ENCODE measurements at regions not wholly inside any gene's neighbourhood (a gene's known extent, or its start where the extent isn't known, plus 50 kb on each side); places are given as distances from the start of the nearest gene placed in this dataset.

GRCh38 chr3:17836919-17837318, 94.5 kb upstream of the TBC1D5 start:
- Mint-ChIP-seq H3K9me3 (no peaks in the 10 kb centered on the region), H3K4me1 (peaks cover 3% of the 10 kb centered on the region), H3K27me3 (ENCODE audit: low read depth) (no peaks in the 10 kb centered on the region), H3K27ac (ENCODE audit: unreplicated experiment) (no peak overlapping the region), H3K36me3 (ENCODE audit: low read depth) (no peaks in the 10 kb centered on the region), H3K4me3 (no peak overlapping the region)
- DNase-seq (ENCODE audit: low read depth, low spot score), result no peak
- TF ChIP-seq, protein P1, sequence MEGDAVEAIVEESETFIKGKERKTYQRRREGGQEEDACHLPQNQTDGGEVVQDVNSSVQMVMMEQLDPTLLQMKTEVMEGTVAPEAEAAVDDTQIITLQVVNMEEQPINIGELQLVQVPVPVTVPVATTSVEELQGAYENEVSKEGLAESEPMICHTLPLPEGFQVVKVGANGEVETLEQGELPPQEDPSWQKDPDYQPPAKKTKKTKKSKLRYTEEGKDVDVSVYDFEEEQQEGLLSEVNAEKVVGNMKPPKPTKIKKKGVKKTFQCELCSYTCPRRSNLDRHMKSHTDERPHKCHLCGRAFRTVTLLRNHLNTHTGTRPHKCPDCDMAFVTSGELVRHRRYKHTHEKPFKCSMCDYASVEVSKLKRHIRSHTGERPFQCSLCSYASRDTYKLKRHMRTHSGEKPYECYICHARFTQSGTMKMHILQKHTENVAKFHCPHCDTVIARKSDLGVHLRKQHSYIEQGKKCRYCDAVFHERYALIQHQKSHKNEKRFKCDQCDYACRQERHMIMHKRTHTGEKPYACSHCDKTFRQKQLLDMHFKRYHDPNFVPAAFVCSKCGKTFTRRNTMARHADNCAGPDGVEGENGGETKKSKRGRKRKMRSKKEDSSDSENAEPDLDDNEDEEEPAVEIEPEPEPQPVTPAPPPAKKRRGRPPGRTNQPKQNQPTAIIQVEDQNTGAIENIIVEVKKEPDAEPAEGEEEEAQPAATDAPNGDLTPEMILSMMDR (conservative IDR thresholded peaks at IDR 0.05), result no peak

- no peak for DNase-seq (ENCODE audit: low read depth, low spot score)
- TF ChIP-seq, protein P1 (conservative IDR thresholded peaks at IDR 0.05), result no peak
- no peaks in the 10 kb centered on the region for H3K36me3 Mint-ChIP-seq (ENCODE audit: low read depth)
- no peaks in the 10 kb centered on the region for H3K4me1 Mint-ChIP-seq
- no peaks in the 10 kb centered on the region for H3K27me3 Mint-ChIP-seq (ENCODE audit: low read depth)
- no peak overlapping the region for H3K4me3 Mint-ChIP-seq
- no peaks in the 10 kb centered on the region for H3K9me3 Mint-ChIP-seq
- no peak overlapping the region for H3K27ac Mint-ChIP-seq (ENCODE audit: unreplicated experiment)
Measured at GRCh38 chr3:17836092-17836491, 93.7 kb upstream of the TBC1D5 start.

DNA sequence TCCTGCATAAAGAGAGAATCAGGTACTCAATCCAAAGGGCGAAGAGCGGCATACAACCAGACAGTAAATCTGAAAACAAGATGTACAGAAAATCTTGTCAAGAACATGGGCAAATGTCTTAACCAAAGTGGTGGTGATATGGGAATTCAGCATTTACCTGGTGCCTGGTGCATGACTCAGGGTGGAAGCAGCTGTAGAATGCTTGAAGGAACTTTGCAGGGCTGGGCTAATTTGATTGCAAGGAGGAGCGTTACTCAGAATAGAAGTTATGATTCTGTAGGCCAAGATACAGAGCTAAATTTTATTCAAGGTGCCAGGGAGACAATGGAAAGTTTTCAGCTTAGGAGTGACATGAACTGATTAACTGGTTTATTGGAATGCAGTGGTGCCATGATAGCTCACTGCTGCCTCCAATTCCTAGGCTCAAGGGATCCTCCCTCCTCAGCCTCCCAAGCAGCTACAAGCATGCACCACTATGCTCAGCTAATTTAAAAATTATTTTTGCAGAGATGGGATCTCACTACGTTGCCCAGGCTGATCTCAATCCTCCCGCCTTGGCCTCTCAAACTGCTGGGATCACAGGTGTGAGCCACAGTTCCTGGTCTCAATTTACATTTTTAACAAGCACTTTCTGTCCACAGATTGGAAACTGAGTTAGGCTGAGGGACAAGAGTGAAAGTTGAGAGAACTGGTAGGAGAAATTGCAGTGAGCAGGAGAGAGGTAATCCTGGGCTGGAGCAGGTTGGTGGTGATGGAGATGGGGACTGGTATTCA, 91.5 kb upstream of the TBC1D5 start:
- Mint-ChIP-seq H3K27ac (ENCODE audit: unreplicated experiment) (no peak overlapping the region), H3K4me1 (no peaks in the 10 kb centered on the region), H3K36me3 (ENCODE audit: low read depth) (no peaks in the 10 kb centered on the region), H3K27me3 (ENCODE audit: low read depth) (no peaks in the 10 kb centered on the region), H3K9me3 (no peaks in the 10 kb centered on the region), H3K4me3 (no peak overlapping the region)
- DNase-seq (ENCODE audit: low read depth, low spot score), result no peak
- TF ChIP-seq, protein P1 (conservative IDR thresholded peaks at IDR 0.05), result no peak

GRCh38 chr3:17832016-17832415, 89.6 kb upstream of the TBC1D5 start:
- no peaks in the 10 kb centered on the region for H3K27me3 Mint-ChIP-seq (ENCODE audit: low read depth)
- no peaks in the 10 kb centered on the region for H3K9me3 Mint-ChIP-seq
- H3K4me3 Mint-ChIP-seq, result no peak overlapping the region
- TF ChIP-seq, protein P1 (conservative IDR thresholded peaks at IDR 0.05), result no peak
- no peaks in the 10 kb centered on the region for H3K36me3 Mint-ChIP-seq (ENCODE audit: low read depth)
- H3K27ac Mint-ChIP-seq (ENCODE audit: unreplicated experiment), result no peak overlapping the region
- no peak for DNase-seq (ENCODE audit: low read depth, low spot score)
- no peaks in the 10 kb centered on the region for H3K4me1 Mint-ChIP-seq

GRCh38 chr3:17831366-17831765, 88.9 kb upstream of the TBC1D5 start:
- Mint-ChIP-seq H3K4me3 (no peak overlapping the region), H3K9me3 (no peaks in the 10 kb centered on the region), H3K27me3 (ENCODE audit: low read depth) (no peaks in the 10 kb centered on the region), H3K36me3 (ENCODE audit: low read depth) (no peaks in the 10 kb centered on the region), H3K4me1 (no peaks in the 10 kb centered on the region), H3K27ac (ENCODE audit: unreplicated experiment) (no peak overlapping the region)
- DNase-seq (ENCODE audit: low read depth, low spot score), result no peak
- TF ChIP-seq, protein P1 (conservative IDR thresholded peaks at IDR 0.05), result no peak
